ENCODE measurements at regions not wholly inside any gene's neighbourhood (a gene's known extent, or its start where the extent isn't known, plus 50 kb on each side); places are given as distances from the start of the nearest gene placed in this dataset.

DNA sequence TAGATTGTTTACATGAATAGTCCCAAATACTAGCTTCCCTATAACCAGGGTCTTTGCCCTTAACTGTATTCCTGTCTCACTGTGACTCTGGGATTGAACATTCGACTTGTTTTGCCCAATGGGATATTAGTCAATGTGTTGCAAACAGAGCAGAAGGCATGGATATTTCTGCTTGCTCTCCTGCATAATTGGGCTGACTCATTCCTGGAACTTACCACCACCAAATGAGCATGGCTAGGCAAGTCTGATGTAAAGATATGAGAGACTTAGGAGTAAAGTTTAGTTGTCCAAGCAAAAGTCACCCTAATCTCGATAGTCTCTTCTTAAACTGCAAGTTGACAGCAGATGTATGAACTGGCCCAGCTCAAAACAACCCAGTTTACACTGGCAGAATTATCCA lies 273.5 kb upstream of the CCNG1 start:
- TF ChIP-seq, protein P1, sequence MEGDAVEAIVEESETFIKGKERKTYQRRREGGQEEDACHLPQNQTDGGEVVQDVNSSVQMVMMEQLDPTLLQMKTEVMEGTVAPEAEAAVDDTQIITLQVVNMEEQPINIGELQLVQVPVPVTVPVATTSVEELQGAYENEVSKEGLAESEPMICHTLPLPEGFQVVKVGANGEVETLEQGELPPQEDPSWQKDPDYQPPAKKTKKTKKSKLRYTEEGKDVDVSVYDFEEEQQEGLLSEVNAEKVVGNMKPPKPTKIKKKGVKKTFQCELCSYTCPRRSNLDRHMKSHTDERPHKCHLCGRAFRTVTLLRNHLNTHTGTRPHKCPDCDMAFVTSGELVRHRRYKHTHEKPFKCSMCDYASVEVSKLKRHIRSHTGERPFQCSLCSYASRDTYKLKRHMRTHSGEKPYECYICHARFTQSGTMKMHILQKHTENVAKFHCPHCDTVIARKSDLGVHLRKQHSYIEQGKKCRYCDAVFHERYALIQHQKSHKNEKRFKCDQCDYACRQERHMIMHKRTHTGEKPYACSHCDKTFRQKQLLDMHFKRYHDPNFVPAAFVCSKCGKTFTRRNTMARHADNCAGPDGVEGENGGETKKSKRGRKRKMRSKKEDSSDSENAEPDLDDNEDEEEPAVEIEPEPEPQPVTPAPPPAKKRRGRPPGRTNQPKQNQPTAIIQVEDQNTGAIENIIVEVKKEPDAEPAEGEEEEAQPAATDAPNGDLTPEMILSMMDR (IDR thresholded peaks at IDR 0.05), result no peak
- no peak for TF ChIP-seq POLR2AphosphoS5 (IDR thresholded peaks at IDR 0.05)
